ENCODE measurements at regions not wholly inside any gene's neighbourhood (a gene's known extent, or its start where the extent isn't known, plus 50 kb on each side); places are given as distances from the start of the nearest gene placed in this dataset.

- H3K4me3 ChIP-seq: no peak overlapping the region
- DNase-seq: no peak
- no peaks in the 10 kb centered on the region for H3K36me3 ChIP-seq
- WGBS, 2 donors: 60 to 64% methylated on average over 2 of the region's 2 CpGs
- no peak overlapping the region for H3K27ac ChIP-seq
- TF ChIP-seq CTCF (IDR thresholded peaks at IDR 0.05): no peak
- no peaks in the 10 kb centered on the region for H3K4me1 ChIP-seq
- intact Hi-C loops (cut with DNase I): no loop called here
- no peaks in the 10 kb centered on the region for H3K27me3 ChIP-seq
- H3K9me3 ChIP-seq: no peaks in the 10 kb centered on the region
- ATAC-seq: no peak
These were observed 300.9 kb upstream of the MTPN start for GRCh38 chr7:136278057-136278456.

- Histone ChIP-seq H3K4me1 (no peaks in the 10 kb centered on the region), H3K36me3 (no peaks in the 10 kb centered on the region), H3K9me3 (no peaks in the 10 kb centered on the region), H3K27ac (no peak overlapping the region), H3K4me3 (no peak overlapping the region), H3K27me3 (no peaks in the 10 kb centered on the region)
- 45 to 52% methylated on average over 3 of the region's 3 CpGs for WGBS, 2 donors
- DNase-seq (no peak), ATAC-seq (no peak)
- intact Hi-C loops (cut with DNase I): no loop called here
- no peak for TF ChIP-seq CTCF (IDR thresholded peaks at IDR 0.05)
These were observed 298.6 kb upstream of the MTPN start for GRCh38 chr7:136275794-136276193.

- no peaks in the 10 kb centered on the region for H3K9me3 ChIP-seq
- H3K27me3 ChIP-seq: no peaks in the 10 kb centered on the region
- ATAC-seq (no peak), DNase-seq (no peak)
- no peak for TF ChIP-seq CTCF (IDR thresholded peaks at IDR 0.05)
- H3K27ac ChIP-seq: no peak overlapping the region
- no peak overlapping the region for H3K4me3 ChIP-seq
- intact Hi-C loops (cut with DNase I): no loop called here
- WGBS, 2 donors: 89 to 95% methylated on average over 1 of the region's 1 CpG
- no peaks in the 10 kb centered on the region for H3K4me1 ChIP-seq
- H3K36me3 ChIP-seq: no peaks in the 10 kb centered on the region
These were observed 297.6 kb upstream of the MTPN start for GRCh38 chr7:136274636-136275345.

- no peak overlapping the region for H3K27ac ChIP-seq
- H3K4me1 ChIP-seq: no peaks in the 10 kb centered on the region
- no peaks in the 10 kb centered on the region for H3K27me3 ChIP-seq
- DNase-seq: no peak
- no peaks in the 10 kb centered on the region for H3K9me3 ChIP-seq
- intact Hi-C loops (cut with DNase I): no loop called here
- no peaks in the 10 kb centered on the region for H3K36me3 ChIP-seq
- no peak overlapping the region for H3K4me3 ChIP-seq
- no peak for ATAC-seq
- TF ChIP-seq CTCF (IDR thresholded peaks at IDR 0.05): no peak
- 81 to 88% methylated on average over 2 of the region's 2 CpGs for WGBS, 2 donors
These were observed 295.8 kb upstream of the MTPN start for GRCh38 chr7:136272934-136273333.
